IPS DF 4.7 (cell line): ENCODE measurements at regions not wholly inside any gene's neighbourhood (a gene's known extent, or its start where the extent isn't known, plus 50 kb on each side); places are given as distances from the start of the nearest gene placed in this dataset.

ENCODE experiments used
- DNase-seq: peaks from one replicate; pipeline ENCODE4 v3.0.0-alpha.2; 2013; ENCODE audit warnings: low spot score; ENCODE audit errors: extremely low read depth

DNA sequence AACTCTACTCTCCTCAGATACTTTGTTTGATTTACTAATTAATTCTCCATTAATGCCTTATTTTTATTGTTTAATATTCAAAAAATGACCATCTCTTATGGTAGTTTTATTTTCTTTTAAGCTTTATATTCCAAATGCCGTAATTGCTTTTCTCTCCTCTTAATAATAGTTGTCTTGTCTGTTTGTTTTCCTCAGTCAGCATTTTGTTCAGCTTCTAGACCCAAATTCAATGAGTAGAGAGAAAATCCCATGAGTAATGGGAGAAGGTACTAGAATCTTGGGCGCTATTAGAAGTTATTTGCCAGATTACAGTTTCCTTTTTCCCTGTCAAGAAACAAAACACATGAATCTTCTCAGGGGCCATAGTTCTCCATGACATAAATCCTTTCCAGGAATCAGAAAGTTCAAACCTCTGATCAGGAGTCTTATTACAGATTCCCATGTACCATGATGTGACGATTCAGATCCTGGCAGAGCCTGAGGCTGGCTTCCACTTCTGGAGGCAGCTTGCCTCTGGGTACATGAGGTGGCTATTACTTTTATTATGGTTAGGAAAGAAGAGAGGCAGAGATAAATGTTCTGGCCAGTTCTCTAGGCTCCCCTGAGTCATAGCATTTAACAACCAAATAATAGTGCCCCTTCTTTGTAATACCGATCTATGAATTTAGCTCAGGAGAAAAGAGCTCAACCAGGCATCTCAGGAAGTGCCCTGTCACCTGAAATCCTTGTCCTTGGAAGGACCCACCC is 485.1 kb upstream of the SETBP1 start:
- no peak for DNase-seq

- no peak for DNase-seq
These were observed 482.7 kb upstream of the SETBP1 start for GRCh38 chr18:44197832-44198611.

DNA sequence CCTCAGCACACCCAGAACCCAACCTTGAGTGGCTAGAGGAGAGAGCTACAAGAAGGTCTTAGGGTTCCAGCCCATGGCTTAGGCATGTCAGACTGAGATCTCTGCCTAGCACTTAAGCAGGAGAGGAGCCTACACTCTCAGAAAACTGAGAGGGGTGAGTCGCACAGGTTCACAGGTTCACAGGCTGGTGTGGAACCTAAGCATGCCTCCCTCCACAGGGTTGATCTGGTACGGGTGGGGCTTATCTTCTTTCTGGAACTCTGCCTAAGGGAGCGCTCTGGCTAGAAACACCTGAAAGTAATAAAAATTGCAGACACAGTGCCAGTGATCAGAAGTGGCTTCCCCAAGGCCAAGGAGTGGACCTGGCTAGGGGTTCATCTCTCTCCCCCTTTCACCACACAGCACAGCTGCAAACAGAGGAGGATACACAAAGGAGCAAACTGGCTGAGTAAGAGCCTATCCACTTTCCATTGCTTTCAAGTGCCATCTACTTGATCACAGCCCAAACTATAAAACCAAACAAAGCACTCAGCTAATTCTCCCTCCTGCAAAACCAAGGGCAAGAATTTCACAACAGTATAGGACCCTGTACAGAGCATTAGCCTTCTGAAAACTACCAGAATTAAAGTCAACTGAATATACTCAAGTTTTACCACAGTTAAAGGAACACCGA is 481.9 kb upstream of the SETBP1 start:
- DNase-seq = no peak

- no peak for DNase-seq
These were observed 467.4 kb upstream of the SETBP1 start for GRCh38 chr18:44213293-44213692.

- no peak for DNase-seq
These were observed 466.3 kb upstream of the SETBP1 start for GRCh38 chr18:44214396-44214795.

GRCh38 chr18:44216169-44216568 is 464.5 kb upstream of the SETBP1 start:
- no peak for DNase-seq

DNA sequence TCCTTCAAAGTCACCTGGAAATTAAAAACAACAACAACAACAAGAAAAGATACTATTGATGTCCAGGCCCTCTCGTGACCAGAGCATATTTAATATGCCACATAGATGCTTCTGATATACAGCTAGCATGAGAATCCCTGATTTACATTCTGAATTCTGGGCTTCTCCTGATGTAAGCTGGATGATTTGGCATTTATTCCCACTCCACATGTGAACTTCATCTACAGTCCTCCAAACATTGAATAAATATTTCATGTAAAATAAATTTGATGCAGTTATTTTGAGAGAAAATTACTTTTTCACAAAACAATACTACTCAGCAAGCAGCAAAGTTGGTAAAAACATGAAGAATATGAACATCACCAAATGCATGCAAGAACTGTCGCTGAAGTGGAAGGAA is 453.2 kb upstream of the SETBP1 start:
- DNase-seq = no peak

DNA sequence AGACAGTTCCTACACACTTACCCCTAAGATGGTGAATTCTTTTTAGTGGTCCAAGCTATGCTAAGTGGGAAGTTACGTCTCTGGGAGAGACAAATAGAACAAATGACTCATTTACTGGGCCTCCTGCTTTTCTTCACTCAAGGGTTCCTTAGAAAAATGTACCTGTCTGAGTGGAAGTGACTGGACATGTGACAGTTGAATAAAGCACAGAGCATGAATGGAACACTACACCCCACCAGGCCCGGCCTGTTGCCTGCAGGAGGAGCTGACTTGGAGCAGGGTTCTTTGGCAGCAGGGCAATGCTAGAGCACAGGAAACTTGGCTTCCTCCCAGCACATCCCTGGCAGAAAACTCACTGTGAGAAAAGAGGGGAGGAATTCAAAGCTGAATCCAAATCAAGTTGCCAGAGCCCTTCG is 451.0 kb upstream of the SETBP1 start:
- no peak for DNase-seq

- no peak for DNase-seq
These were observed 448.8 kb upstream of the SETBP1 start for GRCh38 chr18:44231936-44232335.

DNA sequence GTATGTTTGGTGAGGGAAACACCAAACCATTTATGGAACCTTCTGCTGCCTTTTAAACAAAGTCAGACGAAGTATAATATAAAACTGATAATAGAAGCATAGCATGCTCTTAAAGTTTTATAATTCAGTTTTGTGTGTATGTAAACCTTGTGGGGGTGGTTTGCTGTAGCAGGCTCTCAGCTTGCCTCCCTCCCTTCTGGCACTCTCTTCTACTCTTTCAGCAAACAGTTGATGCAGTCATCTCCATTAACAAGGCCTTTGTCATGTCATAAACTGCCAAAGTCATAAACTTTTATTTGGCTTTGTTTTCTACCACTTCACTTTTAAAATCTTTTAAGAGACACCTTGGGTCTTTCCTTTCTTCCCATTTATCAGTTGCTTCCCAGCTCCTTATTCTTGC is 448.2 kb upstream of the SETBP1 start:
- no peak for DNase-seq

DNA sequence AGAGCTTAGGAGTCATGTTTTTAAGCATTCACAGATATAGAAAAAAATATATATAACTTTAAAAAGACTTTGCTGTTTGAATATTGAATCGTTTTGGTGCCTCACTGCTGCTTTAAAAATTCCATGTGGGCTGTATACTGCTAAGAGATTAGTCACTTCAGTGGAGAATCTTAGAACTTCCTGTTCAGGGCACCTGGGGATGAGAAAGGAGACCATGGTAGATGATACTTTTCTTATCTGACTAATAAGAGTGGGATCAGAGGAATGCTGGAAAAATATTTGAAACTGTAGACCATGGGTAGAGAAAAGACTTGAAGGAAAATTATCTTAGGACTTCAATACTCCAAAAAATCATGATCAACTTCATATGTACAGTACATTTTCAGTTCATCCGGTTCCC is 442.2 kb upstream of the SETBP1 start:
- DNase-seq = no peak

DNA sequence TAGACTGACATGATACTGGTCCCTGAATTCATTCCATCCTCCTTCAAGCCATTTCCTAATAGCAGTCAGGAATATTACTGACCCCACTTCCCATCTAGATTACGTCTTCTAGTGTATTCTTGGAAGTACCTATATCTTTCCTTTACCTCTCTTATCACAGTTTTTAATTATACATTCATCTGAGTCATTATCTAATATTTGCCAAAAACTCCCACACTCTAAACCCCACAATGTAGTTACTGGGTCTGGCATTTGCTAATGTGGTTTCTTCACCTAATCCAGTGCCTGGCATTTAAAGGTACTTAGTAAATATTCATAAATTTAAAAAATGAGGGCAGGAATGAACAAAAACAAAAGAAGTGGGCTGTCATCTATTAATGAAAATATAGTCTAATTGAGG is 441.8 kb upstream of the SETBP1 start:
- DNase-seq = no peak

- DNase-seq = no peak
These were observed 439.7 kb upstream of the SETBP1 start for GRCh38 chr18:44241020-44241419.

- no peak for DNase-seq
These were observed 435.7 kb upstream of the SETBP1 start for GRCh38 chr18:44245019-44245418.

DNA sequence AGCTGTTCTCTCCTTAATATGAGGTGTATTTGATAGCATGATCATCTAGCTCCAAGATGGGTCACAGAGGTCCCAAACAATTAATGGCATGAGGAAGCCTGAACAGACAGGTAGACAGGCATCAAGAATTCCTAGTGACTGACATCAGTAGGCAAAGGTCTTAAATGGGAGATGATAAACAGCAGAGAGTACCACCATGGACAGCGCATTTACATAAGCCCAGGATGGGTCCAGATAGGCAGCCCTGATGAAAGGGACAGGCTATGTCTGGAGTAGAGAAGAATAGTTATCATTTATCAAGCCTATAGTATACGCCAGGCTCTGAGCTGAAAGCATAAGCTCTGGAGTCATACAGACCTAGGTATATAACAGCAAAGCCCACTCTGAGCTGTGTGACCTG is 434.7 kb upstream of the SETBP1 start:
- DNase-seq = no peak

GRCh38 chr18:44258086-44258485 is 422.6 kb upstream of the SETBP1 start:
- no peak for DNase-seq

- no peak for DNase-seq
These were observed 422.1 kb upstream of the SETBP1 start for GRCh38 chr18:44258576-44258975.

DNA sequence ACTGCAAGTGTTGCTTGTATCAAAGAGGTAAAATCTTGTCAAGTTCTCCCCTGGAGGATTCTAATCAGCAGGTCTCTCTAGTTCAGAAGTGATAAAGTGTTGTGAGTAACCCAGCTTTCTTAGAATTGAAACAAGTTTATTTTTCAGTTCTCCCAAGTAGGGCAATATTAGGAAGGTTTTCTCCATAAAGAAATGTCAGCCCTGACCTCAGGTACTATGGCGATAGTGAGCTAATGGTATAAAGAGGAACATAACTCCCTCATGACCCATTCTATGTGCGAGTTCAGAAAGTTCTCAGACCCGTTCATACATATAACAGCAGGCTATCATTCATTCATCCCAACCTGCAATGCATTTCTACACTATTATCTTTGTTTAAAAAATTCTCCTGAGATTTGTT is 421.1 kb upstream of the SETBP1 start:
- DNase-seq = no peak

- no peak for DNase-seq
These were observed 415.3 kb upstream of the SETBP1 start for GRCh38 chr18:44265437-44265836.

- DNase-seq = no peak
These were observed 407.4 kb upstream of the SETBP1 start for GRCh38 chr18:44273298-44273697.

GRCh38 chr18:44280479-44280878 is 400.2 kb upstream of the SETBP1 start:
- DNase-seq = no peak

GRCh38 chr18:44286049-44286448 is 394.6 kb upstream of the SETBP1 start:
- no peak for DNase-seq
